HG03108 (cell line): ENCODE measurements at regions not wholly inside any gene's neighbourhood (a gene's known extent, or its start where the extent isn't known, plus 50 kb on each side); places are given as distances from the start of the nearest gene placed in this dataset.
A peak's percentile ranks its signal among the peaks of the same experiment; 100 is the strongest.
"Not testable (repeated sequence)": the region's sequence is repeated elsewhere in the genome, so short reads cannot be mapped to it uniquely, and the experiment has no call there.

ENCODE experiments used
- ATAC-seq: cut with Tn5 transposase; IDR thresholded peaks from one replicate; pipeline ENCODE4 v1.9.1; 2021; ENCODE audit warnings: moderate library complexity; ENCODE audit not compliant: unreplicated experiment

DNA sequence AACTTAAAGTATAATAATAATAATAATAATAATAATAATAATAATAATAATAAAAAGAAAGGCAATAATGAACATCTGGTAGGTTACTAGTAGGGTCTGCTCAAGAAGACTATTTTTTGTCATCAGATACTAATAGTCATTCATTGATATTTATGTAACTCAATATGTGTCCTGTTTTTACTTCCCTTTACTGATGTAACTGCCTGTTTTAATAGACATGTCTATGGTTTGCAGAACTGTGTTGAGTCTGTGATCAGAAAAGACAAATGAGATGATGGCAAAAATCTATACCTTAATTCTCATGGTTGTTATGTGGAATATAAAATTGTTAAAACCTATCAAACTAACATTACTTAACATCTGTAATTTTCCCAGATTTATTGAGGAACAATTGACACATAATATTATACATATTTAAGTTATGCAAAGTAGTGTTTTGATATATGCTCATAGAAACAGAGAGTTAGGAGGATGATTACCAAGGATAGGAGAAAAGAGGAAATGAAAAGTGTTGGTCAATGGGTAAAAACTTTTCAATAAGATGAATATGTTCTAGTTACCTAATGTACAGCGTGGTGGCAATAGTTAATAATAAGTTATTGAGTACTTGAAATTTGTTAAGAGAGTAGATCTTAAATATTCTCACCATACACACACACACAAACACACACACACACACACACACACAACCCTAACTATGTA, 699.4 kb downstream of the ZPLD1 start:
- ATAC-seq: peak; percentile 89

DNA sequence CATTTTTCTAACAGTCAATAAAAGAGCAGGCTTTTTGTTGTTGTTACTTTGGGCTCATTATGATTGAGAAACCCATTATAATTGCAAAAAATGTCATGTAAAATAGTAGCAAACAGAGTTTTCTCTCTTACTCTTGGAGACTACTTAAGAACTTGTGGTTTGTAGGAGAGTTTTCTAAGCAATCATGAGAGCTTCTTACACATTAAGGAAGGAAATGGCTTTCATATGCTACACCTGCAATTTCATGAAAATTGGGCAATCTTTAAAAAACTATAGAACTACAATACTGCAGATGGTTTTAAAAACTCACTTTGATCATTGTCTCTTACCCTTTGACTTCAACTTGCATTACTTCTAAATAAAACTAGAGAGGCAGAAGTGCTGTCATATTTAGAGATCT, 701.8 kb downstream of the ZPLD1 start:
- ATAC-seq: no peak

DNA sequence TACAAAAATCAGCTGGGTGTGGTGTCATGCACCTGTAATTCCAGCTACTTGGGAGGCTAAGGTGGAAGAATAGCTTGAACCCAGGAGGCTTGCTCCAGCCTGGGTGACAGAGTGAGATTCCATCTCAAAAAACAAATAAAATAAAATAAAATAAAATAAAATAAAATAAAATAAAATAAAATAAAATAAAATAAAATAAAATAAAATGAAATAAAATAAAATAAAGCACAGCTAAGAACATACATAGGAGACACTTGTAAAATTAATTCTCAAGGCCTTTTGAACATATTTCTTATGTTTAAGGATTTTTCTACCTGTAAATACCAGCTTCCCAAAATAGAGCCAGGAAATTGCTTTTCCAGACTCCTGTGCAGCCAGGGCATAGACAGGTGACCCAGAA, 703.0 kb downstream of the ZPLD1 start:
- ATAC-seq: no peak

DNA sequence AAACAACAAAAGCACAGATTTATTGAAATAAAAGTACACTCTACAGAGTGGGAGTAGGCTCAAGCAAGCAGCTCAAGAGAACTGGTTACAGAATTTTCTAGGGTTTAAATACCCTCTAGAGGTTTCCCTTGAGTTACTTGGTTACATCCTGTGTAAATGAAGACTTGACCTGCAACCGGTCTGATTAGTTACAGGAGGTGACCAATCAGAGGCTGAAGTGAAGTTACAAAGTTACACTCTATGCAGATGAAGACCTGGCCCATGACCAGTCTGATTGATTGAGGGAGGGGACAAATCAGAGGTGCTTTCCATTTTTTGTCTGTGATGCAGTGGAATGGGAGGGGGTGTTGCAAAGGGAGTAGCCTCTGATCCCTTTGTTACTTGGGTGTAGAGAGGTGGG, 723.4 kb downstream of the ZPLD1 start:
- ATAC-seq: no peak

DNA sequence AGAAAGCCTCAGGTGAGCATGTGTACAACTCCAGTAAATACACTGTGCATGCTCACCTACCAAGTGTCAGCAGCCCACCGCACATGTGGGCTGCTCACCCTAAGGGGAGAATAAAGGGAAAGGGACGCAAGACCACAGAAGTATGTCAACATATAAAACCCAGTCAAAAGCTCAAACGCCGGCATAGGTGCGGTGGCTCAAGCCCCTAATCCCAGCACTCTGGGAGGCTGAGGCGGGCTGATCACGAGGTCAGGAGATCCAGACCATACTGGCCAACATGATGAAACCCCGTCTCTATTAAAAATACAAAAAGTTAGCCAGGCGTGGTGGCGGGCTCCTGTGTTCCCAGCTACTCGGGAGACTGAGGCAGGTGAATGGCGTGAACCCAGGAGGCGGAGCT, 732.1 kb downstream of the ZPLD1 start:
- no peak for ATAC-seq

DNA sequence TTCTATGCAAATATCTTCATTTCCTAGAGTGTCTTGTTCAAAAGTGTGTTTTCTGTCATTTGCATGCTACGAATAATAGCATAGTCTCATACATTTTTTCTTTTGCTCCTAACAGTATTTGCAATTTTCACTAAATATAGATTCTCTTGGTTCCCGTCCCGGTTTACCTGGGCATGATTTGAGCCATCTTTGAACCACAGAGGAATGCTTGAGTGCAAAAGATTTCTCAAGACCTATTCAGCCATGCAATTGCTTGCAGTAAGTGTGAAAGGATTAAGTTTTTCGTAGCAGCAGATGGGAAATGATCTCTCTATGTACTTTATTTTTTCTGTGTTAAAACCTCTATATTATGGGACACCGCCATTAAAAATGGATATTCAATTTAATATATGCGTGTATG, 733.0 kb downstream of the ZPLD1 start:
- no peak for ATAC-seq

DNA sequence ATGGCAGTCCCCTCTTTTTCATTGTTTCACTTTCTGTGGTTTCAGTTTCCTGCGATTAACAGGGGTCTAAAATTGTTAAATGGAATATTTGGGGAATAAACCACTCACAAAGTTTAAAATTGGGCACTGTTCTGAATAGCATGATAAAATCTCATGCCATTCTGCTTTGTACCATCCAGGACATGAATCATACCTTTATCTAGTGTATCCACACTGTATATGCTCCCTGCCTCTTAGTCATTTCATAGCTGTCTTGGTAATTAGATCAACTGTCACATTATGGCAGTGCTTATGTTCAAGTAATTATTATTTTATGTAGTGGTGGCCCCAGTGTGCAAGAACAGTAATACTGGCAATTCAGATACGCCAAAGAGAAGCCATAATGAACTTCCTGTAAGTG, 734.5 kb downstream of the ZPLD1 start:
- ATAC-seq: no peak

DNA sequence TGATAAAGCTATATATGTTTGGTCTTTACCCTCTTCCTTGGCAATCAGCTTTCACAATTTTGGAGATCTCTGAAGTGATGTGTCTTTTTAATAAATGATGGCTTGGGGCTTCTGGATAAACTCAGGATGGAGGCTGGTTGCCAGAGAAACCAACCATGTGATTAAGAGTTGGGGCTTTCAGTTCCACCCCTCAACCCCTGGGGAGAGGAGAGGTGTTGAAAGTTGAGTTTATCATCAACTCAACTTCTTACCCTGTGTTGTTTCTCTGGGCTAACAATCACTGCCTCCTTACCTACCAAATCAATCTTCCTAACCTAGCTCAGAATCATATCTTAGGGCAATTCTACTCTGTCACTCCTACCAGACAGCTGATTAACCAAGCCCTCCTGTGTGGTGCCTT, 735.8 kb downstream of the ZPLD1 start:
- peak; percentile 41 for ATAC-seq

DNA sequence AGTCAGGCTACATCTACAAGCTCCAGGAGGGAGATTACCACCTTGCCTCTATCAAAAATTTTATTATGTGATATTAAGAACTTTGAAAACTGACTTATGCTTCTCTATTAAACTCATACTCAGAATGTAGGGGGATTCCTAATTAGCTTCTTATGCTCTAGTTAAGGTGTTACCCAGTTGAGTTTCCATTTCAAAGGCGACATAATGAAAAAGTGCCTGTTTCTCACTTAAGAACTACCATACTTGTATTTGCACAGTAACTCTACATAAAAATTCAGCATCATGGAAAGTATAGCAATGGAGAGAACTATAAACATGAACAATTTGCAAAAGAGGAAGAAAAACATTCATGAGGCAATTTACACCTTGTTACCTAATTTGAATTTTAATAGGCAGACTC, 739.1 kb downstream of the ZPLD1 start:
- ATAC-seq: no peak

DNA sequence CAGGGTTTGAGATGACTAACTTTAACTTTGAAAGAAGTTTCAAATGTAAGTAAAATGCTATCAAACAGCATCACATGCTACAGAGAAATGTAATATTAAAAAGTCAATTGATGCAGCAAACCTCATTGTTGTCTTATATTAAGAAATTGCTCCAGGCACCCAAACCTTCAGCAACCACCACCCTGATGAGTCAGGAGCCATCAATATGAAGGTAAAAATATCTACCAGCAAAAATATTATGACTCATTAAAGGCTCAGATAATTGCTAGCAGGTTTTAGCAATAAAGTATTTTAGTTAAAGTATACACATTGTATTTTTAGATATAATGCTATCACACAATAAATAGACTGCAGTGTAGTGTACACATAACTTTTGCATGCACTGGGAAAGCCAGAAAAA, 746.3 kb downstream of the ZPLD1 start:
- ATAC-seq: no peak

DNA sequence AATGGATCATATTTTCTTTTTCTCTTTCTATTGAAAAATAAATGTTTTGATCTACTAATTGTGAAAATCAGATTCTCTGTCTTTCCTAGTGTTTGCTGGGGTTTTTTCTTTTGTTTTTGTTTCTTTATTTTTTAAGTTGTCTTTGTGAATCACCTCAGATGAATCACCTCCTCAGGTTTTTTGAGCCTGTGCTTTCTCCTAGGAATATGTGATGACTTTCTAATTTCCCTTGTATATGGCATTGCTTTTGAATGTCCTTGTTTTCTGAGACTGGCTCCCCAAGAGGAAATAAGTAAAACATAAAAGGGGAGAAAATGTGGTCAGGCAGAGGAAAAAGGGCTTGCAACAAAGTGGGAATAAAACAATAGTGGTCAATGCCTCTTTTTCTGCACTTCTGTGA, 750.0 kb downstream of the ZPLD1 start:
- ATAC-seq: no peak

DNA sequence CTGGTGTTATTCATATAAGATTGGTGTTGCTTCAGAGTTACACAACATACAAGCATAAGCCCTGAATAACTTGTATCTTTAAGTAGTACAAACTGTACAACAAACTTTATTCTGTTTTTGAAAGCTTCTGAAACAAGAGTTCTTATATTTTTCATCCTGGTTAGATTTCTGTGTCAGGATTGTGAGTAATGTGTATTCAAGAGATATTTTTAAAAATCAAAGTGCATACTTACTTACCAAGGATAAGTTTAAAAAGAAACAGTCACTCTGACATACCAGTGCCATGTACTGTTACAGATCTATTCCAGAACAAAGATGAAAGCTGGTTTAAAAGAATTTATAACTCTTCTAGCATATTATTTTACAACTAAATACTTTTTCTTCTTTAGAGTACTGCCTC, 755.1 kb downstream of the ZPLD1 start:
- no peak for ATAC-seq

DNA sequence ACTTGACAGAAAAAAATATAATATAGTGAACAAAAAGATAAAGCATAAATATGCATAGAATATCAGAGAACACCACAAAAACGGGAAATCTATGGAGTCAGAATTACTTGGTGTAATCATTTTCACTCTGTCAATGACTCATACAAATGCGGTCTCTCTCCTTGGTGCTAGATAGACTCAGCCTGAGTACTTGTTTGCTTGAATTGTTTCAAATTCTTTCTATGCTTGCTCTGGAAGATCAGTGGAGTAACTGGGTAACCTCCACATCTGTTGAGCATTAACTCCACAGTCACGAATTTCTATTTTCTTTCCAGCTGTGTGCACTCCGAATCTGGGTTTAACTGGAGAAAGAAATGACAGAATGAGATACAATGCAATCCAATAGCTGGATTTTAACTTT, 760.4 kb downstream of the ZPLD1 start:
- ATAC-seq: no peak

DNA sequence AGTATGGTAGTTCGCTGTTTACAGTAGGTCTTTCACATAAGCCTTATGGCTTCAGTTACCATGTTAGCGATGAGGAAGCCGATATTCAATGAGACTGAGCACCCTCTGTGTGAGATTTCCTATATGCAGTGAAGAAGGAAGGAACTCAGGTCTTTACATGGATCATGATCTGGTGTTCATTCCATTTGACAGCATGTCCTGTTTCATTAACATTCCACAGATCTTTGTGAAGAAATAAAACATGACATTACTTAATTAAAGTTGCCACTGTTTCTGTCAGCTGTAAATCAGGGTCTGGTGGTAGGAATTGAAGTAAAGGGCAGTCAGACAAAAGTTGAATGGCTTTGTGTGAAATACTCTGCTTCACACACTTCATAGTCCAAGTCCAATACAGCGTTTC, 768.6 kb downstream of the ZPLD1 start:
- no peak for ATAC-seq

DNA sequence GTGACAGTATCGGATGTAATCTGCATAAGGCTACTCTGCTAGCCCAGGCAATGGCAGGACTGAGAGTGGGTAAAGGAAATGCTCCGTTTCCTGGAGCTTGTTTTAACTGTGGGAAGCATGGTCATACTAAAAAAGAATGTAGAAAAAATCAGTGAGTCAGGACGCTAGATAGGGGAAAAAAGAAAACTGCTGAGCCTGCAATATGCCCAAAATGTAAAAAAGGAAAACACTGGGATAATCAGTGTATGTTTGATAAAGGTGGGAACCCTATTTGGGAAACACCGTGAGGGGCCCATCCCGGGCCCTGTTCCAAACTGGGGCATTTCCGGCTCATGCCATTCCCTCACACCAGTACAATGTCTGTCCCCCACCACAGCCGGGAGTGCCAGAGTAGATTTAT, 775.8 kb downstream of the ZPLD1 start:
- no peak for ATAC-seq

DNA sequence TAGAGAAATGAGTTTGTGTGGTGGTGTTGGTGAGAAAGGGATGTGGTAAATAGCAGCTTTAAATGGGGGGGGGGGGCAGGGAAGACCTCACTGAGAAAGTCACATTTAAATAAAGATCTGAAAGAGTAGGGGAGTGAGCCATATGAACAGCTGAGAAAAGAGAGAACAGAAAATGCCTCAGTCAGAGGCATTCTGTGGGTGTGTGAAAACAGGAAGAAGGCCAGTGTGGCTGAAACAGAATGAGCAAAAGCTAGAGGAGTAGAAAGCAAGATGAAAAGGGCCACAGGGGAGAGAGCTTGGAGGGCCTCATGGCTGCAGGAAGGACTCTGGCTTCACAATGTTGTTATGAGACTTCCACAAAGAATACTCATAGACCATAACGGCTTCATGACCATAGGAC, 783.3 kb downstream of the ZPLD1 start:
- ATAC-seq: peak; percentile 100

DNA sequence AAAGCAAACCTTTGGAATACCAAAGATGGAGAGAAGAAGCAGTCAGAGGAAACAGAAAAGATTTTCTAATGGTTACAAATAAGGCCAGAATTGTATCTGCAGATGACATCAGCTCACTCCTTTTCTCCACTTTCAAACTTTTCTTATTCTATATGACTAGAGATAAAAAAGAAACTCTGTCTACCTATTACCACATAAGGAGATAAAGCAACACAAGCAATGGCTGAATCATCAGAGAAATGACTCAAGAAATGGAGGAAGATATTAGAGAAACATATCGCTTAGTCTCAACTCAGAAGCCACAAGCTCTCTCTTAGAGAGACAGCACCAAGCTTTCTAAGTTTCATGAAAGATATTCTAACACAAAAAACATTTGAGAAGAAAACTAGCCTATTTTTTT, 784.0 kb downstream of the ZPLD1 start:
- ATAC-seq: no peak

DNA sequence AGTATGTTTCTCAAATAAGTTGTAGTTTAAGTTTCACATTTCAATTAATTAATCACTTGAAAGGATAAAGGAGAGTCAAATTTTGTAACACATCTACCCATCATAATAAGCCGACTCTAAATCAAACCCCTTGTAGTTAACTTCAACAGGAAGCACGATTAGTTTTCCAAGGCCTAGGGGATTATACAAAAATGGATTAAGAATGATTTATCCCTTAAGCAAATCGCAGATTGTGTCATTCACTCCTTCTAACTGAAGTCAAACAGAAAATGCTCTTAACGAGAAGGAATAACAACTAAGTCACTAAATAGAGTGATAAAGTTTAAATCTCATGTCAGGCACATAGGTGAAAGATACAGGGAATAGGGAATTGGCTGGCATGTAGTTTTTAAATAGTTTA, 792.8 kb downstream of the ZPLD1 start:
- ATAC-seq: no peak

DNA sequence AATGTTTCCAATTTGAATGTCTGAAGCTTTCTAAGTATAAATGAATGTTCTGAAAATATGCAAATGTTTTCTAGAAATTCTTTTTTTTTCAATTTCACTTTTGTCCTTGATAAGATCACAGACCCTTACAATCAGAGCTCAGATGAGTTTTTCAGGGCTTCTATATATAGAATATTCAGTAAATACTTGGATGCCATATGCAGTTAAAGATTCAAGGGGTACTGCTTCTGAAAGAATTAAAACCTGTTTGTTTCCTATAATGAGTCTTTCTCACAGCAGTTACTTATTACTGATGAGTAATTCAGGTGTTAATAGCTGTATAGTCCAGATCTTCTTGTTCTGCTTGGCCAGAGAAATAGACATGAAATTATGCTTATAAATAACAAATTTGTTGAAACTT, 812.6 kb downstream of the ZPLD1 start:
- ATAC-seq: no peak

DNA sequence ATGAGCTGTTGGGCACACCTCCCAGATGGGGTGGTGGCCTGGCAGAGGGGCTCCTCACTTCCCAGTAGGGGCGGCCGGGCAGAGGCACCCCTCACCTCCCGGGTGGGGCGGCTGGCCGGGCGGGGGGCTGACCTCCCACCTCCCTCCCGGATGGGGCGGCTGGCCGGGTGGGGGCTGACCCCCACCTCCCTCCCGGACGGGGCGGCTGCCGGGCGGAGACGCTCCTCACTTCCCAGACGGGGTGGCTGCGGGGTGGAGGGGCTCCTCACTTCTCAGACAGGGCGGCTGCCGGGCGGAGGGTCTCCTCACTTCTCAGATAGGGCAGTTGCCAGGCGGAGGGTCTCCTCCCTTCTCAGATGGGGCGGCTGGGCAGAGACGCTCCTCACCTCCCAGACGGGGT, 820.0 kb downstream of the ZPLD1 start:
- not testable (repeated sequence) for ATAC-seq

DNA sequence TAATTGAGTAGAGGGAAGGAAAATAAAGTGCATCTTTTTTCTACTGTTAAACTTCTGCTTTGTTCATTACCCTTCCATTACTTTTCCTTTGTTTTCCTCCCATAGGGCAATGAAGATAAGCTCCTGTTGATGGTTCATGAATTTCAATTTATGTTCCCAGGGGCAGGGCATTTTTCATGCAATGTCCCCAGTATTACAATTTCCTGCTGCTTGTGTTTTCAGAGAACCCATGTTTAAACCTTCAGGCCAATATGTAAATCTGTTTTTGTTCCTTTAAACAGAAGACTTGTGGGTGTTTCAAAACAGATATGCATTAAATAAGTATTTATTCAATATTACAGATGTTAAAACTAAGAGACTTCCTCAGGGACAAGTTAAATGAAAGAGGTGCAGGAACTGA, 834.5 kb downstream of the ZPLD1 start:
- no peak for ATAC-seq

DNA sequence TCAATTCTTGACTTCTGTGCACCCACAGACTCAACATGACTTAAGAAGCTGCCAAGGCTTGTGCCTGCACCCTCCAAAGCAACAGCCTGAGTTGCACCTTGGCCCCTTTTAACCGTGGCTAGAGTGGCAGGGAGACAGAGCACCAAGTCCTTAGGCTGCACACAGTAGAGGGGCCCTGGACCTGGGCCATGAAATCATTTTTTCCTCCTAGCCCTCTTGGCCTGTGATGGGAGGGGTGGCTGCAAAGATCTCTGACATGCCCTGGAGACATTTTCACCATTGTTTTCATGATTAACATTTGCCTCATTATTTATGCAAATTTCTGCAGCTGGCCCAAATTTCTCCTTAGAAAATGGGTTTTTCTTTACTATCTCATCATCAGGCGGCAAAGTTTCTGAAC, 836.8 kb downstream of the ZPLD1 start:
- no peak for ATAC-seq

DNA sequence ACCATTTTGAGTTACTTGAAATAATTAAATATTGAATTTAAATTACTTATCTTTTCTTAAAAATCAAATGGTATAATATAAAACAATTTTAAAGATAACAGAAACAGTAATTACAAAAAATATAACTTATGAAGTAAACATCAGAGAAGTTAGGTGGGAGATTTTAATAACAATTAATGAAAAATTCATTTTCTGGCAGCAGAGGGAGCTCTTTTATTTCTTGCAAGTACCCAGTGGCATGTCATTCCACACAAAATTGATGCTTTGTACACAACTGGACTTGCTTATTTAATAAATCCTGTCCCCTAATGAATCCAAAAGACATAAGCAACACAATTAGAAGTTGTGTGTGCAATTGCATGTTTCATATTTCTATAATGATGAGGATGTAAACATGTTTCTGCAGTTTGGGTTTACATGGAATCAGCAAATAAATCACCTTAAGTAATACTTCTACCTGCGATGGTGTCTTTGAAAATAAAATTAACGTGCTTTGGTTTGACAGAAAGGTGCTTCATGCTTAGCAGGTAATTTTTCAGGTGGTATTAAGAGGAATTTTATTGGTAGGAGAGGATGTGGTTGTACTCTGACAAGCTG, 861.3 kb downstream of the ZPLD1 start:
- ATAC-seq: no peak
